ENCODE measurements at regions not wholly inside any gene's neighbourhood (a gene's known extent, or its start where the extent isn't known, plus 50 kb on each side); places are given as distances from the start of the nearest gene placed in this dataset.

DNA sequence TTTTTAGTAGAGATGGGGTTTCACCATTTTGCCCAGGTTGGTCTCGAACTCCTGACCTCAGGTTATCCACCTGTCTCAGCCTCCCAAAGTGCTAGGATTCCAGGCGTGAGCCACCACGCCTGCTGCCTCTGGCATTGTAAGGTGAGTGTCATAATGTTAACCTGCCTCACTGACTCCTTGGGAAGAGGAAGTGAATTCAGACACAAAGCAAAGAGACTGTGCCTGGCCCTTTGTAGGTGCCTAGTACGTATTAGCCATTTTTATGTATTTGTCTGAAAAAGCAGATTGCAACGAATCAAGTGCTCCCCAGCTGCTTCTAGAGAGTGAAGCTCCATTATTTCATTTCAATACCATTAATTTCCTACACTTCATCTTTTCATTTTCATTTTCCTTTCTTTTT, 260.5 kb downstream of the SAMD5 start:
- TF ChIP-seq CTCF (IDR thresholded peaks at IDR 0.05; ENCODE audit: insufficient read depth, low read depth, low read length), result no peak
- no peak overlapping the region for H3K4me3 ChIP-seq (ENCODE audit: low read depth, low read length)
- no peak for DNase-seq (ENCODE audit: low read depth)

- TF ChIP-seq CTCF (IDR thresholded peaks at IDR 0.05; ENCODE audit: insufficient read depth, low read depth, low read length), result no peak
- no peak overlapping the region for H3K4me3 ChIP-seq (ENCODE audit: low read depth, low read length)
- DNase-seq (ENCODE audit: low read depth), result no peak
Measured at GRCh38 chr6:147769496-147770087, 261.1 kb downstream of the SAMD5 start.

GRCh38 chr6:147770221-147770620, 261.7 kb downstream of the SAMD5 start:
- no peak for DNase-seq (ENCODE audit: low read depth)
- no peak for TF ChIP-seq CTCF (IDR thresholded peaks at IDR 0.05; ENCODE audit: insufficient read depth, low read depth, low read length)

DNA sequence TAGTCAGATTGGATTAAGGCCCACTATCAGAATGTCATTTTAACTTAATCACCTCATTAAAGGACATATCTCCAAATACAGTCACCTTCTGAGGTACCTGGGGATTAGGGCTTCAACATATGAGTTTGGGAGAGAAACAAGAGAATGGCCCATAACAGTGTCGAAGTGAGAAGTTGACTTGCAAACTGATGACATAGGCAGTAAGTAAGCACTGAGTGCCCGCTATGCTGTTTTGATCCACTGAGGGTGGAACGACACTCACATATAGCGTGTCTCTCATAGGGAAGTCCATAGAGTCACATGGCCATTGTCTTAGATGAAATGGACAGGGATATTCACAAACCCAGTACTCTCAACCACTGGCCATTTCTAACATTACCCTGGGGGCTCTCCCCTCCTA, 264.2 kb downstream of the SAMD5 start:
- DNase-seq (ENCODE audit: low read depth), result no peak
- H3K4me3 ChIP-seq (ENCODE audit: low read depth, low read length), result no peak overlapping the region
- no peak for TF ChIP-seq CTCF (IDR thresholded peaks at IDR 0.05; ENCODE audit: insufficient read depth, low read depth, low read length)

More at GRCh38 chr6:147770221-147770620, 261.7 kb downstream of the SAMD5 start:
- no peak overlapping the region for H3K4me3 ChIP-seq (ENCODE audit: low read depth, low read length)

DNA sequence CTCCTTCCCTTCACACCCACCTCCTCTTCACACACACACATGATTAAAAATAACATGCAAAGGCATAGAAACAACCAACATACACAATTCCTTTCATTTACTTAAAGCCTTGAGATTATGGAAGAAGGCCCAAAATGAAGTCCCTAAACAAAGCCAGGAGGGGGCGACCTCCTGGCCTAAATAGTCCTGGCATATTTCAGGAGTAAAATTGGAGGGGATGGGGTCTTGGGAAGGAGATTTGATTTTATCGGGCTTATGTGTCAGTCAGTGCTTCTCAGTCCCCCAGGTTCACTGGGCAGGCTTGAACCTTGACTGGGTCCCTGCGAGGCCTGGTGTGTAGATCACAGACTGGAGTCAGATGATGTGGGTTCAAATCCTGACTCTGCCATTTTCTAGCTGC, 266.4 kb downstream of the SAMD5 start:
- TF ChIP-seq CTCF (IDR thresholded peaks at IDR 0.05; ENCODE audit: insufficient read depth, low read depth, low read length), result peak; percentile 39
- no peak for DNase-seq (ENCODE audit: low read depth)
- H3K4me3 ChIP-seq (ENCODE audit: low read depth, low read length), result no peak overlapping the region

GRCh38 chr6:147776631-147777213, 268.2 kb downstream of the SAMD5 start:
- no peak for DNase-seq (ENCODE audit: low read depth)
- H3K4me3 ChIP-seq (ENCODE audit: low read depth, low read length), result no peak overlapping the region
- no peak for TF ChIP-seq CTCF (IDR thresholded peaks at IDR 0.05; ENCODE audit: insufficient read depth, low read depth, low read length)

- TF ChIP-seq CTCF (IDR thresholded peaks at IDR 0.05; ENCODE audit: insufficient read depth, low read depth, low read length), result no peak
- no peak overlapping the region for H3K4me3 ChIP-seq (ENCODE audit: low read depth, low read length)
- no peak for DNase-seq (ENCODE audit: low read depth)
Measured at GRCh38 chr6:147779624-147780023, 271.1 kb downstream of the SAMD5 start.
